NCI-H1092 treated with DMSO at 0.1 percent for 48 hours (cell line): ENCODE measurements at regions not wholly inside any gene's neighbourhood (a gene's known extent, or its start where the extent isn't known, plus 50 kb on each side); places are given as distances from the start of the nearest gene placed in this dataset.
A peak's percentile ranks its signal among the peaks of the same experiment; 100 is the strongest.
"Not testable (repeated sequence)": the region's sequence is repeated elsewhere in the genome, so short reads cannot be mapped to it uniquely, and the experiment has no call there.

Experiments
- DNase-seq: peaks from one replicate; lab custom pipeline; 2025; lab: John Stamatoyannopoulos, UW

DNA sequence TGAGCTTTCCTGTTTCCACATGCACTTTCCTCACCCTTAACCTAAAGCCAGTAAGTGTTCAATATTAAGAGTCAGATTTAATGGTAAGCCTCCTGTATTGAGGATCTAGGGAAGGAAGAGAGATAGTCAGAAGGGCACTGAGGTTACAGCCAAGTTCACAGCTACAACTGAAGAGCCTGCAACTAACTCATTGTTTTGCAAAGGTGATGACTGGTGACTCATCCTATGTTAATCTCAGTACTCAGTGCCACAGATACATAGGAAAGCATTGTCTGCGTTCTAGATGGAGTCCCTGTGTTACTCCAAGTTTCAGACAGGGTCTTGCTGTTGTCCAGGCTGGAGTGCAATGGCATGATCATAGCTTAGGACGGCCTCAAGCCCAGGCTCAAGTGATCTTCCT, 157.0 kb upstream of the RBM19 start:
- no peak for DNase-seq

DNA sequence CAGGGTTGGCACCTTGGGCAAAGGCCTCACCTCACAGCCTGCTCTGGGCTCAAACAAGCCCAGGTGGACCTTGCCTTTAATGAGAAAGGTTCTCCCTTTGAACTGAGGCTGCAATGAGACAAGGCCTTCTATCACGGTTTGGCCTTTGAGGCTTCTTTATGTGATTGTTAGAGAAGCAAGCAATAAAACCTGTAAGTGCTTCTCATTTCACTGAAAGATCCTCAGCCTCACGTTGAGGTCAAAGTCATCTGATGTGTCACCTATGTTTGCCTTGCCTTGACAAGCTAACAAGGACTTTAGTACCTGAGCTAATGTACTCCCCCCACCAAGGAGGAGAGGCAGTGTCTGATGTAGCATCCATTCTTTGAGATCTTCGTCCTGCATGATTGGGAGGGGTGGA, 155.9 kb upstream of the RBM19 start:
- DNase-seq, result no peak

GRCh38 chr12:114119316-114119715, 153.2 kb upstream of the RBM19 start:
- DNase-seq, result no peak

DNA sequence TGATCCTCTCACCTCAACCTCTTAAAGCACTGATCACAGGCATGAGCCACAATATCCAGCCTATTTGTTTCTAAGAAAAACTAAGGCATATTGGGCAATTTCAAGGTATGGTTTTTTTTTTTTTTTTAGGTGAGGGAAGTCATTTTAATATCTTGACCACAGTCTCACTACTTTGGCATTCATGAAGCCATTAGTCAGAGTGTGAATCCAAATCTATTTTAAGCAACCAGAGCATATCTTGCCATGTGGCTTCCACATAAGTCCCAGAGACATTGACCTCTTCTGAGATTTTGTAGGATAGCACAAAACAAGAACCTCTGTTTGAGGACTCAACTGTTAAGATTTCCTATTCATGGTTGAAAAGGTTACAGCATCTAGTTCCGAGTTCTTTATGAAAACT, 130.3 kb upstream of the RBM19 start:
- no peak for DNase-seq

DNA sequence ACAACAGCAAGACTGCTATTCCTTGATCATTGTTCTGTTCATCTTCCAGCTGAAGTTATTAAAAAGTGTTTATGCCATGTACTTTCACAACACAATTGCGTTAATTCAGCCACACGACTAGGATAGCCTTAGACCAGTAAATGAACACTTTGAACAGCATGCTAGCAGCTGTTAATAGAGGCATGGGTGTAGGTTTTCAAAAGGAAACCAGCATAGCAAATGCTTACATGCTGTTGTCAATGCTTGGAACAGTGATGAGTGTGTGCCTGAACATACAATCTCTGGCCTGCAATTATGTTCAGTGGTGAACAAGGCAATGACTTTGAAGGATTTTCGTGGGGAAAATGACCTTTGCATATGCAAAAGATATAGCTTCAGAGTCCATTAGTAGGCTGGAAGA, 127.4 kb upstream of the RBM19 start:
- DNase-seq, result no peak

GRCh38 chr12:114092981-114093380, 126.9 kb upstream of the RBM19 start:
- DNase-seq, result no peak

DNA sequence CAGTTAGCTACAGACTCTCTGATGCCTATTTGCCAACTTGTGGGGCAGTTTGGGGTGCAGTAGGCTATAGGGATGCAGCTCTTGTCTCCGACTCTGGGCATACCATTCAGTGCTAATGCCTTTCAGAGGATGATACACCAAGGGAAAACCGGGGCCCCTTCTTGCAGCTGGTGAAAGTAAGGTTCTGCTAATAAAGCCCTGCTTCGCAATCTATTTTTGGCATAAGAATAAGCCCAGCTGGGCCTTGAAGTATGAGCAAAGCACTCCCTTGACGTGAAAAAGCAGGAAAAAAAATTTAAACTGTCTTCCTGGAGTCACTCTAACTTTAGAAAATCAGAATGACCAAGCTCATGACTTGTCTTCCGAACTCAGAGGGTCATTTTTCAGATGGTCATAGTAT, 124.1 kb upstream of the RBM19 start:
- DNase-seq, result no peak

- DNase-seq, result no peak
These were observed 107.0 kb upstream of the RBM19 start for GRCh38 chr12:114073076-114073475.

DNA sequence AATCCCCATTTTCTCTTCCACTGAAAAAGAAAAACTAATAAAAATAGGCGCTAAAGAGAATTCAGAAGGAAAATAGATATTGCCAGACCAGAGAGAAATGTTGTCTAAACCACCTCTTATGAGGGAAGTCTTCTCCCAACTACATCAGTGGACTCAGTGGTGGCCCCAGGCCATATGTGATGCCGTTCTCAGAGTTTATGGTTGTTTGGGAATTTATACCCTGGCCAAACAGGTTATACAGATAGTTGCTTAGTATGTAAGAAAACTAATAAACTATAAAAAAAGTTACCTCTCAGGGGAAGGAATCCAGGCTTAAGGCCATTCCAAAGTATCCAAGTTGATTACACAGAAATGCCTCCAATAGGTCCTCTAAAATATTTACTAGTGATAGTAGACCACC, 103.4 kb upstream of the RBM19 start:
- DNase-seq, result no peak

DNA sequence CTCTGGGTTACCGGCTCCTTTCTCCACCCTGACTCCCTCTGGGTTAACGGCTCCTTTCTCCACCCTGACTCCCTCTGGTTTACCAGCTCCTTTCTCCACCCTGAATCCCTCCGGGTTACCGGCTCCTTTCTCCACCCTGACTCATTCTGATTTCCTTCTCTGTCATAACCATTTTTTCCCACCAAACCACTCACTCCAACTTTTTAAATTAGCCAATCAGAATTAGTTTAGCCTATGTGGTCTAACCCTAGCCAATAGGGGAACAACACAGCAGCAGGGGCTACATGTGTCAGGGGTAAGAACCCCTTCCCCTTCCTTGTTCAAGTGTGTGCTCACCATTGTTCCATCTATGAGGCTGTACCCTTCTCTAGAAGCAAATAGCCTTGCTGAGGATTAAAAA, 98.4 kb upstream of the RBM19 start:
- no peak for DNase-seq

DNA sequence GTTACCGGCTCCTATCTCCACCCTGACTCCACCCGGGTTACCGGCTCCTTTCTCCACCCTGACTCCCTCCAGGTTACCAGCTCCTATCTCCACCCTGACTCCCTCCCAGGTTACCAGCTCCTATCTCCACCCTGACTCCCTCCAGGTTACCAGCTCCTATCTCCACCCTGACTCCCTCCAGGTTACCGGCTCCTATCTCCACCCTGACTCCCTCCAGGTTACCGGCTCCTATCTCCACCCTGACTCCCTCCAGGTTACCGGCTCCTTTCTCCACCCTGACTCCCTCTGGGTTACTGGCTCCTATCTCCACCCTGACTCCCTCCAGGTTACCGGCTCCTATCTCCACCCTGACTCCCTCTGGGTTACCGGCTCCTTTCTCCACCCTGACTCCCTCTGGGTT, 97.9 kb upstream of the RBM19 start:
- not testable (repeated sequence) for DNase-seq

DNA sequence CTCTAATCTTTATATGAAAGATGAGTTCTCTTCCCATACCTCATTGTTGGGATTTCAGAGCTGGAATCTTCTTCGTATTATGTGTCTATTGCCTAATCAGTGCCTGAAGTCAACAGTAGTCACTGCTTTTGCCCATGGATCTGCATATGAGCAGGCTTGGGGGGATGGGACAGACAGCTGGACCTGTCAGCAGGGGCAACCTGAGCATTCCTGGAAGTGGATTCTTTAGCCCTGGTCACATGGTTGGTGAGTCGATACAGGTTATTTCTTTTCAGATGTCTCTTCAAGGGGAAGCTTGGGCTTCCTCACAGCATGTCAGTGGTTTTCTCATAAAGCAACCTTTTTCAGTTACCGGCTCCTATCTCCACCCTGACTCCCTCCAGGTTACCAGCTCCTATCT, 97.3 kb upstream of the RBM19 start:
- no peak for DNase-seq

DNA sequence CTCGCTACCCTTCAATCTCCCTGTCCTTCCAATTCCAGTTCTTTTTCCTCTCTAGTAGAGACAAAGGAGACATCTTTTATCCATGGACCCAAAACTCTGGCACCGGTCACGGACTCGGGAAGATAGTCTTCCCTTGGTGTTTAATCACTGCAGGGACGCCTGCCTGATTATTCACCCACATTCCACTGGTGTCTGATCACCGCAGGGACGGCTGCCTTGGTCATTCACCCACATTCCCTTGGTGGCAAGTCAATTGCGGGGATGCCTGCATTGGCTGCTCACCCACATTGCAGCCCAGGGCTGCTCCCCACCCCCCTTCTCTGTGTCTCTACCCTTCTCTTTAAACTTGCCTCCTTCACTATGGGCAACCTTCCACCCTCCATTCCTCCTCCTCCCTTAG, 90.2 kb upstream of the RBM19 start:
- DNase-seq, result not testable (repeated sequence)

- no peak for DNase-seq
These were observed 88.9 kb upstream of the RBM19 start for GRCh38 chr12:114054982-114055381.

GRCh38 chr12:114046236-114046998, 80.3 kb upstream of the RBM19 start:
- DNase-seq, result no peak

GRCh38 chr12:114045349-114045748, 79.2 kb upstream of the RBM19 start:
- no peak for DNase-seq

GRCh38 chr12:114041590-114041989, 75.5 kb upstream of the RBM19 start:
- DNase-seq, result no peak

- DNase-seq, result no peak
These were observed 75.0 kb upstream of the RBM19 start for GRCh38 chr12:114041136-114041535.

- DNase-seq, result no peak
These were observed 72.8 kb upstream of the RBM19 start for GRCh38 chr12:114038962-114039361.

DNA sequence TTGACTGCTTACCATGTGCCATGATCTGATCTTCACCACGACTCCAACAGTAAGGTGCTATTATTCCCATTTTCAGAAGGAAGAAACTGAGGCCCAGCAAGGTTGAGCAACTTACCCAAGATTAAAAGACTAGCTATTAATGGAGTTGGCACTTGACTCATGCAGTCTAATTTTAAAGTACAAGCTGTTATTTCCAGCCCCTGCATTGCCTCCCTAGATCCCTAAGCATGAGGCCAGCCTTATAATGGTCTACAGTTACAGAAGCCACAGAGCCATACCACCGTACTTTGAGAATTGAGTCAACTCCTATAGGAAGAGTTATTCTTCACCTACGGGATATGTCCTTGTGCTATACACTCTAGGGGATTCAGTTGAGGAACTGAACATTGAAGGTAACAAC, 66.7 kb upstream of the RBM19 start:
- DNase-seq, result no peak

- DNase-seq, result peak; percentile 46
These were observed 64.3 kb upstream of the RBM19 start for GRCh38 chr12:114030451-114030850.

DNA sequence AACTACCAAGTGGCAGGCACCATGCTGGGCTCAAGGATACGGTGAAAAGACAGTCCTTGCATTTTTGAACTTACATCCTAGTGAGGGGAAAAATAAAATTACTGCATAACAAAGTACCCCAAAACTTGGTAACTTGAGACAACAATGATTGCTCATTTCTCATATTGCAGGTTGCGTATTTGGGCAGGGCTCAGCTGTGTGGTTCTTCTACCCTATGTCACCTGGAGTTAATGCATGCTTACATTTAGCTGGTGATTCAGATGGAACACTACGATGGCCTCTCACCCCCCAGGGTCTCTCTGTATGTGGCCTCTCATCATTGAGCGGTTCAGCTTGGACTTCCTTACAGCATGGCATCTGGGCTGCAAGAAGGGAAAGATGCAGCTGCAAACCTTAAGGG, 60.7 kb upstream of the RBM19 start:
- no peak for DNase-seq

DNA sequence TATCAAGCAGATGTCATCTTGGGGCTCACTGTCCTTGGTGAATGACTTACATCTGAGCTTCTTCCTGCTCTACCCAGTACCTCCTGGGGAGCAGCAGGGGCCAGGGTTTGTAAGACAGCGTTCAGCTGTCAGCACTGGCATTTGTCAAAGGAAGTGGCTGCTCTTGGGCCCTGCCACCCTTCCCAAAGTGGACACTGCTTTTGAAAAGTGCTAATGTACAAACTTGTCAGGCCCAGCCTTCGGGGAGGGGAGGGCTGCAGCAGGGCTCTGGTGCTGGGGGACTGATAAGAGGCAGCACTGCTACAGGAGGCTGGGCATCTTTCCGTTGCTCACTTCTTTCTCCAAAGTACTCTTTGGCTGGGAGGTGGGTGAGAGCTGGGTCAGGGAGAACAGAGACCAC, 59.8 kb upstream of the RBM19 start:
- DNase-seq, result no peak

DNA sequence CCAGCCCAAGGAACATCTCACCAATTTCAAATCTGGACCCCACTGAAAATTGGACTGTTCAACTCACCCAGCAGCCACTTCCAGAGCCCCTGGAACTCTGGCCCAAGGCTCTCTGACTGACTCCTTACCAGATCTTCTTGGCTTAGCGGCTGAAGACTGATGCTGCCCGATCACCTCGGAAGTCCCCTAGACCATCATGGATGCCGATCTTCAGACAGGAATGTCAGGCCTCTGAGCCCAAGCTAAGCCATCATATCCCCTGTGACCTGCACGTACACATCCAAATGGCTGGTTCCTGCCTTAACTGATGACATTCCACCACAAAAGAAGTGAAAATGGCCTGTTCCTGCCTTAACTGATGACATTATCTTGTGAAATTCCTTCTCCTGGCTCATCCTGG, 56.0 kb upstream of the RBM19 start:
- DNase-seq, result not testable (repeated sequence)
